HEK293 (cell line): ENCODE measurements at regions not wholly inside any gene's neighbourhood (a gene's known extent, or its start where the extent isn't known, plus 50 kb on each side); places are given as distances from the start of the nearest gene placed in this dataset.

Experiments
- CTCF ChIA-PET: fragments of 350-600 bp; formaldehyde crosslinking; extraction: SDS; loops from one replicate; lab custom pipeline; 2021; ENCODE audit warnings: antibody characterized with exemption; lab: Yijun Ruan, JAX
- POLR2A ChIA-PET: fragments of 300-600 bp; formaldehyde crosslinking; extraction: SDS; loops from one replicate; lab custom pipeline; 2020; ENCODE audit warnings: antibody characterized with exemption, inconsistent platforms; lab: Yijun Ruan, JAX
- H3K27ac ChIP-seq: fragments of 200-500 bp; sonication (Bioruptor generic); 2 replicates; pipeline ENCODE4 v1.5.1; 2014; ENCODE audit warnings: low read depth, low read length, control low read depth, inconsistent platforms; ENCODE audit errors: extremely low read depth
- H3K36me3 ChIP-seq, 2 experiments: fragments of 200-500 bp in 1 of 2; sonication (Bioruptor generic) in 1 of 2; 1 replicate in 1 of 2; 2 replicates in 1 of 2; pipeline ENCODE4 v1.5.1; 2014 to 2017; ENCODE audit warnings: inconsistent platforms in 2 of 2, low read length in 2 of 2; ENCODE audit not compliant: control insufficient read depth in 2 of 2, insufficient read depth in 1 of 2
- H3K4me1 ChIP-seq: fragments of 200-500 bp; sonication (Bioruptor generic); 2 replicates; pipeline ENCODE4 v1.5.1; 2014; ENCODE audit warnings: mild to moderate bottlenecking, low read length, inconsistent platforms; ENCODE audit not compliant: control insufficient read depth, insufficient read depth
- H3K4me3 ChIP-seq: 2 replicates; pipeline ENCODE4 v1.5.1; 2011; ENCODE audit warnings: low read depth, mild to moderate bottlenecking, control low read depth, low read length, moderate library complexity
- H3K9me3 ChIP-seq: fragments of 200-500 bp; sonication (Bioruptor generic); 2 replicates; pipeline ENCODE4 v1.5.1; 2014; ENCODE audit warnings: low read depth, low read length, inconsistent platforms; ENCODE audit not compliant: control insufficient read depth, insufficient read depth
- SCRT2 ChIP-seq: fragments of 450-650 bp; formaldehyde crosslinking; IDR thresholded peaks from 2 replicates; pipeline ENCODE4 v1.5.1; 2016; ENCODE audit warnings: missing biosample characterization, missing genetic modification characterization
- ZNF175 ChIP-seq: fragments of 450-650 bp; formaldehyde crosslinking; IDR thresholded peaks from 2 replicates; pipeline ENCODE4 v1.5.1; 2016; ENCODE audit warnings: missing biosample characterization, missing genetic modification characterization
- ZNF23 ChIP-seq: fragments of 450-650 bp; formaldehyde crosslinking; IDR thresholded peaks from 2 replicates; pipeline ENCODE4 v1.5.1; 2016; ENCODE audit warnings: missing biosample characterization, missing genetic modification characterization, borderline replicate concordance
- ZNF394 ChIP-seq: fragments of 450-650 bp; formaldehyde crosslinking; IDR thresholded peaks from 2 replicates; pipeline ENCODE4 v1.5.1; 2016; ENCODE audit warnings: missing biosample characterization, missing genetic modification characterization, mild to moderate bottlenecking, moderate library complexity, borderline replicate concordance
- ZNF501 ChIP-seq: fragments of 450-650 bp; formaldehyde crosslinking; IDR thresholded peaks from 2 replicates; pipeline ENCODE4 v1.5.1; 2016; ENCODE audit warnings: missing biosample characterization, missing genetic modification characterization
- ZNF549 ChIP-seq: fragments of 450-650 bp; IDR thresholded peaks from 2 replicates; pipeline ENCODE4 v1.5.1; 2018; ENCODE audit warnings: missing biosample characterization, missing genetic modification characterization, mild to moderate bottlenecking, inconsistent platforms, moderate library complexity
- ZNF560 ChIP-seq: fragments of 450-650 bp; formaldehyde crosslinking; IDR thresholded peaks from 2 replicates; pipeline ENCODE4 v1.5.1; 2017; ENCODE audit warnings: missing biosample characterization, missing genetic modification characterization, borderline replicate concordance
- ZNF623 ChIP-seq: fragments of 450-650 bp; formaldehyde crosslinking; IDR thresholded peaks from 2 replicates; pipeline ENCODE4 v1.5.1; 2016; ENCODE audit warnings: missing biosample characterization, missing genetic modification characterization
- ZSCAN16 ChIP-seq: fragments of 450-650 bp; formaldehyde crosslinking; IDR thresholded peaks from 2 replicates; pipeline ENCODE4 v1.5.1; 2016; ENCODE audit warnings: missing biosample characterization, missing genetic modification characterization
- TF ChIP-seq, protein P1 (sequence below): fragments of 450-650 bp; formaldehyde crosslinking; IDR thresholded peaks from 2 replicates; pipeline ENCODE4; 2016; ENCODE audit warnings: missing biosample characterization, missing genetic modification characterization
- TF ChIP-seq, protein P2 (sequence below): fragments of 450-650 bp; formaldehyde crosslinking; IDR thresholded peaks from 2 replicates; pipeline ENCODE4 v1.5.1; 2016; ENCODE audit warnings: missing biosample characterization, missing genetic modification characterization
- TF ChIP-seq, protein P3 (sequence below): fragments of 450-650 bp; formaldehyde crosslinking; IDR thresholded peaks from 2 replicates; pipeline ENCODE4 v1.5.1; 2016; ENCODE audit warnings: missing biosample characterization, missing genetic modification characterization, borderline replicate concordance
- TF ChIP-seq, protein P4 (sequence below): fragments of 450-650 bp; formaldehyde crosslinking; IDR thresholded peaks from 2 replicates; pipeline ENCODE4 v1.5.0; 2017; ENCODE audit warnings: missing biosample characterization, missing genetic modification characterization, borderline replicate concordance
- TF ChIP-seq, protein P5 (sequence below): fragments of 450-650 bp; formaldehyde crosslinking; IDR thresholded peaks from 2 replicates; pipeline ENCODE4 v1.5.1; 2016; ENCODE audit warnings: missing biosample characterization, missing genetic modification characterization

DNA sequence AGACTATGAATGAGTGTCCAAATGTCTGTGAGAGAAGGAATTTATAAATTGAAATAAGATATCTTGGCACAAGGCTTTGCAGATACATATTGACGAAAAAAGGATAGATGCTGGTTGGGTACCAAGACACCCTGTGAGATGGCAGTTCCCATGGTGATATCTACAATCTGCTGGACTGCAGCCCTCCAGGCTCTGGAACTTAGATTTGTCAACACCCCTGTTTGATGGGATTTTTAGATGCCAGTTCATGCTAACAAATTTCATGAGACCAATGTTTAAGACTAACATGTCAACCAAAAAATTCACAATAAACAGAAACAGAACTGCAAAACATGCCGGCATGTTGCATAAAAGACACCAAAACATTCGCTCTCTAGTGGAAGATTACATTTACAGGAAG is 400.3 kb upstream of the CNTNAP5 start:
- TF ChIP-seq, protein P1, sequence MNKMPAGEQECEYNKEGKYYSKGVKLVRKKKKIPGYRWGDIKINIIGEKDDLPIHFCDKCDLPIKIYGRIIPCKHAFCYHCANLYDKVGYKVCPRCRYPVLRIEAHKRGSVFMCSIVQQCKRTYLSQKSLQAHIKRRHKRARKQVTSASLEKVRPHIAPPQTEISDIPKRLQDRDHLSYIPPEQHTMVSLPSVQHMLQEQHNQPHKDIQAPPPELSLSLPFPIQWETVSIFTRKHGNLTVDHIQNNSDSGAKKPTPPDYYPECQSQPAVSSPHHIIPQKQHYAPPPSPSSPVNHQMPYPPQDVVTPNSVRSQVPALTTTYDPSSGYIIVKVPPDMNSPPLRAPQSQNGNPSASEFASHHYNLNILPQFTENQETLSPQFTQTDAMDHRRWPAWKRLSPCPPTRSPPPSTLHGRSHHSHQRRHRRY (tag by site-specific recombination) = no peak
- TF ChIP-seq ZNF549 (tag by site-specific recombination) = no peak
- TF ChIP-seq ZNF501 (tag by site-specific recombination) = no peak
- TF ChIP-seq, protein P2, sequence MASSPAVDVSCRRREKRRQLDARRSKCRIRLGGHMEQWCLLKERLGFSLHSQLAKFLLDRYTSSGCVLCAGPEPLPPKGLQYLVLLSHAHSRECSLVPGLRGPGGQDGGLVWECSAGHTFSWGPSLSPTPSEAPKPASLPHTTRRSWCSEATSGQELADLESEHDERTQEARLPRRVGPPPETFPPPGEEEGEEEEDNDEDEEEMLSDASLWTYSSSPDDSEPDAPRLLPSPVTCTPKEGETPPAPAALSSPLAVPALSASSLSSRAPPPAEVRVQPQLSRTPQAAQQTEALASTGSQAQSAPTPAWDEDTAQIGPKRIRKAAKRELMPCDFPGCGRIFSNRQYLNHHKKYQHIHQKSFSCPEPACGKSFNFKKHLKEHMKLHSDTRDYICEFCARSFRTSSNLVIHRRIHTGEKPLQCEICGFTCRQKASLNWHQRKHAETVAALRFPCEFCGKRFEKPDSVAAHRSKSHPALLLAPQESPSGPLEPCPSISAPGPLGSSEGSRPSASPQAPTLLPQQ (tag by site-specific recombination) = no peak
- TF ChIP-seq ZNF175 = no peak
- TF ChIP-seq, protein P3, sequence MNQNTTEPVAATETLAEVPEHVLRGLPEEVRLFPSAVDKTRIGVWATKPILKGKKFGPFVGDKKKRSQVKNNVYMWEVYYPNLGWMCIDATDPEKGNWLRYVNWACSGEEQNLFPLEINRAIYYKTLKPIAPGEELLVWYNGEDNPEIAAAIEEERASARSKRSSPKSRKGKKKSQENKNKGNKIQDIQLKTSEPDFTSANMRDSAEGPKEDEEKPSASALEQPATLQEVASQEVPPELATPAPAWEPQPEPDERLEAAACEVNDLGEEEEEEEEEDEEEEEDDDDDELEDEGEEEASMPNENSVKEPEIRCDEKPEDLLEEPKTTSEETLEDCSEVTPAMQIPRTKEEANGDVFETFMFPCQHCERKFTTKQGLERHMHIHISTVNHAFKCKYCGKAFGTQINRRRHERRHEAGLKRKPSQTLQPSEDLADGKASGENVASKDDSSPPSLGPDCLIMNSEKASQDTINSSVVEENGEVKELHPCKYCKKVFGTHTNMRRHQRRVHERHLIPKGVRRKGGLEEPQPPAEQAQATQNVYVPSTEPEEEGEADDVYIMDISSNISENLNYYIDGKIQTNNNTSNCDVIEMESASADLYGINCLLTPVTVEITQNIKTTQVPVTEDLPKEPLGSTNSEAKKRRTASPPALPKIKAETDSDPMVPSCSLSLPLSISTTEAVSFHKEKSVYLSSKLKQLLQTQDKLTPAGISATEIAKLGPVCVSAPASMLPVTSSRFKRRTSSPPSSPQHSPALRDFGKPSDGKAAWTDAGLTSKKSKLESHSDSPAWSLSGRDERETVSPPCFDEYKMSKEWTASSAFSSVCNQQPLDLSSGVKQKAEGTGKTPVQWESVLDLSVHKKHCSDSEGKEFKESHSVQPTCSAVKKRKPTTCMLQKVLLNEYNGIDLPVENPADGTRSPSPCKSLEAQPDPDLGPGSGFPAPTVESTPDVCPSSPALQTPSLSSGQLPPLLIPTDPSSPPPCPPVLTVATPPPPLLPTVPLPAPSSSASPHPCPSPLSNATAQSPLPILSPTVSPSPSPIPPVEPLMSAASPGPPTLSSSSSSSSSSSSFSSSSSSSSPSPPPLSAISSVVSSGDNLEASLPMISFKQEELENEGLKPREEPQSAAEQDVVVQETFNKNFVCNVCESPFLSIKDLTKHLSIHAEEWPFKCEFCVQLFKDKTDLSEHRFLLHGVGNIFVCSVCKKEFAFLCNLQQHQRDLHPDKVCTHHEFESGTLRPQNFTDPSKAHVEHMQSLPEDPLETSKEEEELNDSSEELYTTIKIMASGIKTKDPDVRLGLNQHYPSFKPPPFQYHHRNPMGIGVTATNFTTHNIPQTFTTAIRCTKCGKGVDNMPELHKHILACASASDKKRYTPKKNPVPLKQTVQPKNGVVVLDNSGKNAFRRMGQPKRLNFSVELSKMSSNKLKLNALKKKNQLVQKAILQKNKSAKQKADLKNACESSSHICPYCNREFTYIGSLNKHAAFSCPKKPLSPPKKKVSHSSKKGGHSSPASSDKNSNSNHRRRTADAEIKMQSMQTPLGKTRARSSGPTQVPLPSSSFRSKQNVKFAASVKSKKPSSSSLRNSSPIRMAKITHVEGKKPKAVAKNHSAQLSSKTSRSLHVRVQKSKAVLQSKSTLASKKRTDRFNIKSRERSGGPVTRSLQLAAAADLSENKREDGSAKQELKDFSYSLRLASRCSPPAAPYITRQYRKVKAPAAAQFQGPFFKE (tag by site-specific recombination) = no peak
- TF ChIP-seq, protein P4, sequence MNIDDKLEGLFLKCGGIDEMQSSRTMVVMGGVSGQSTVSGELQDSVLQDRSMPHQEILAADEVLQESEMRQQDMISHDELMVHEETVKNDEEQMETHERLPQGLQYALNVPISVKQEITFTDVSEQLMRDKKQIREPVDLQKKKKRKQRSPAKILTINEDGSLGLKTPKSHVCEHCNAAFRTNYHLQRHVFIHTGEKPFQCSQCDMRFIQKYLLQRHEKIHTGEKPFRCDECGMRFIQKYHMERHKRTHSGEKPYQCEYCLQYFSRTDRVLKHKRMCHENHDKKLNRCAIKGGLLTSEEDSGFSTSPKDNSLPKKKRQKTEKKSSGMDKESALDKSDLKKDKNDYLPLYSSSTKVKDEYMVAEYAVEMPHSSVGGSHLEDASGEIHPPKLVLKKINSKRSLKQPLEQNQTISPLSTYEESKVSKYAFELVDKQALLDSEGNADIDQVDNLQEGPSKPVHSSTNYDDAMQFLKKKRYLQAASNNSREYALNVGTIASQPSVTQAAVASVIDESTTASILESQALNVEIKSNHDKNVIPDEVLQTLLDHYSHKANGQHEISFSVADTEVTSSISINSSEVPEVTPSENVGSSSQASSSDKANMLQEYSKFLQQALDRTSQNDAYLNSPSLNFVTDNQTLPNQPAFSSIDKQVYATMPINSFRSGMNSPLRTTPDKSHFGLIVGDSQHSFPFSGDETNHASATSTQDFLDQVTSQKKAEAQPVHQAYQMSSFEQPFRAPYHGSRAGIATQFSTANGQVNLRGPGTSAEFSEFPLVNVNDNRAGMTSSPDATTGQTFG (tag by site-specific recombination) = no peak
- TF ChIP-seq SCRT2 (tag by site-specific recombination) = no peak
- TF ChIP-seq ZNF560 = no peak
- no peak for TF ChIP-seq ZNF394 (tag by site-specific recombination)
- TF ChIP-seq ZNF23 (tag by site-specific recombination) = no peak
- no peak for TF ChIP-seq ZNF623 (tag by site-specific recombination)
- TF ChIP-seq, protein P5, sequence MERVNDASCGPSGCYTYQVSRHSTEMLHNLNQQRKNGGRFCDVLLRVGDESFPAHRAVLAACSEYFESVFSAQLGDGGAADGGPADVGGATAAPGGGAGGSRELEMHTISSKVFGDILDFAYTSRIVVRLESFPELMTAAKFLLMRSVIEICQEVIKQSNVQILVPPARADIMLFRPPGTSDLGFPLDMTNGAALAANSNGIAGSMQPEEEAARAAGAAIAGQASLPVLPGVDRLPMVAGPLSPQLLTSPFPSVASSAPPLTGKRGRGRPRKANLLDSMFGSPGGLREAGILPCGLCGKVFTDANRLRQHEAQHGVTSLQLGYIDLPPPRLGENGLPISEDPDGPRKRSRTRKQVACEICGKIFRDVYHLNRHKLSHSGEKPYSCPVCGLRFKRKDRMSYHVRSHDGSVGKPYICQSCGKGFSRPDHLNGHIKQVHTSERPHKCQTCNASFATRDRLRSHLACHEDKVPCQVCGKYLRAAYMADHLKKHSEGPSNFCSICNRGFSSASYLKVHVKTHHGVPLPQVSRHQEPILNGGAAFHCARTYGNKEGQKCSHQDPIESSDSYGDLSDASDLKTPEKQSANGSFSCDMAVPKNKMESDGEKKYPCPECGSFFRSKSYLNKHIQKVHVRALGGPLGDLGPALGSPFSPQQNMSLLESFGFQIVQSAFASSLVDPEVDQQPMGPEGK (tag by site-specific recombination) = no peak
- TF ChIP-seq ZSCAN16 = no peak
- TF ChIP-seq, all 188 proteins: peak for 0
- Histone ChIP-seq H3K9me3 (no peaks in the 10 kb centered on the region), H3K4me1 (no peaks in the 10 kb centered on the region), H3K36me3 (no peaks in the 10 kb centered on the region), H3K4me3 (no peak overlapping the region), H3K27ac (no peak overlapping the region)
- POLR2A ChIA-PET = no interaction called here
- CTCF ChIA-PET = interaction anchor here (1.2 kb wide), 1 partner anchor 365 kb away, joined by 3 read pairs; no protein-coding TSS in a partner anchor
